ENCODE measurements at regions not wholly inside any gene's neighbourhood (a gene's known extent, or its start where the extent isn't known, plus 50 kb on each side); places are given as distances from the start of the nearest gene placed in this dataset.

- Histone ChIP-seq H3K27me3 (ENCODE audit: control insufficient read depth in 4 of 4, insufficient read depth in 4 of 4, low read length in 3 of 4) (no peaks in the 10 kb centered on the region), H3K36me3 (ENCODE audit: control insufficient read depth in 4 of 4, insufficient read depth in 3 of 4, low read depth in 1 of 4, low read length in 3 of 4) (no peaks in the 10 kb centered on the region), H3K4me1 (ENCODE audit: control insufficient read depth in 4 of 4, insufficient read depth in 4 of 4, low read length in 3 of 4) (no peaks in the 10 kb centered on the region), H3K4me3 (ENCODE audit: low read depth in 1 of 3, low read length in 3 of 3) (no peak overlapping the region), H3K27ac (ENCODE audit: low read depth in 1 of 2, low read length in 2 of 2) (no peak overlapping the region), H3K9me3 (ENCODE audit: control insufficient read depth in 4 of 4, low read length in 3 of 4) (peaks cover 0 to 2% (median 0%) of the 10 kb centered on the region in 4 donors), H3K9ac (ENCODE audit: low read depth in 1 of 2, low read length in 2 of 2) (no peak overlapping the region)
- TF ChIP-seq SP1 (IDR thresholded peaks at IDR 0.05), result no peak
- DNase-seq (ENCODE audit: low spot score), result no peak
Observed at GRCh38 chr19:31995546-31995945, 349.9 kb upstream of the ZNF507 start.

- Histone ChIP-seq H3K27me3 (ENCODE audit: control insufficient read depth in 4 of 4, insufficient read depth in 4 of 4, low read length in 3 of 4) (peaks cover 0 to 9% (median 1%) of the 10 kb centered on the region in 4 donors), H3K27ac (ENCODE audit: low read depth in 1 of 2, low read length in 2 of 2) (no peak overlapping the region), H3K4me3 (ENCODE audit: low read depth in 1 of 3, low read length in 3 of 3) (no peak overlapping the region), H3K4me1 (ENCODE audit: control insufficient read depth in 4 of 4, insufficient read depth in 4 of 4, low read length in 3 of 4) (no peaks in the 10 kb centered on the region), H3K36me3 (ENCODE audit: control insufficient read depth in 4 of 4, insufficient read depth in 3 of 4, low read depth in 1 of 4, low read length in 3 of 4) (no peaks in the 10 kb centered on the region), H3K9ac (ENCODE audit: low read depth in 1 of 2, low read length in 2 of 2) (no peak overlapping the region), H3K9me3 (ENCODE audit: control insufficient read depth in 4 of 4, low read length in 3 of 4) (no peaks in the 10 kb centered on the region)
- no peak for DNase-seq (ENCODE audit: low spot score)
- TF ChIP-seq HNF4G (IDR thresholded peaks at IDR 0.05) (no peak), SP1 (IDR thresholded peaks at IDR 0.05) (no peak), ZBTB33 (IDR thresholded peaks at IDR 0.05) (no peak), GABPA (IDR thresholded peaks at IDR 0.05 in 1 of 2, conservative IDR thresholded peaks at IDR 0.05 in 1 of 2) (no peak), RXRA (IDR thresholded peaks at IDR 0.05) (no peak), RAD21 (IDR thresholded peaks at IDR 0.05) (no peak), REST (IDR thresholded peaks at IDR 0.05) (no peak), YY1 (IDR thresholded peaks at IDR 0.05) (no peak)
- 87% methylated on average over 12 of the region's 12 CpGs for WGBS
Observed at GRCh38 chr19:32010071-32010470, 335.3 kb upstream of the ZNF507 start.

- Histone ChIP-seq H3K27me3 (ENCODE audit: control insufficient read depth in 4 of 4, insufficient read depth in 4 of 4, low read length in 3 of 4) (peaks cover 0 to 9% (median 2%) of the 10 kb centered on the region in 4 donors), H3K4me1 (ENCODE audit: control insufficient read depth in 4 of 4, insufficient read depth in 4 of 4, low read length in 3 of 4) (no peaks in the 10 kb centered on the region), H3K27ac (ENCODE audit: low read depth in 1 of 2, low read length in 2 of 2) (no peak overlapping the region), H3K9me3 (ENCODE audit: control insufficient read depth in 4 of 4, low read length in 3 of 4) (peaks cover 0 to 2% (median 0%) of the 10 kb centered on the region in 4 donors), H3K36me3 (ENCODE audit: control insufficient read depth in 4 of 4, insufficient read depth in 3 of 4, low read depth in 1 of 4, low read length in 3 of 4) (no peaks in the 10 kb centered on the region), H3K4me3 (ENCODE audit: low read depth in 1 of 3, low read length in 3 of 3) (no peak overlapping the region), H3K9ac (ENCODE audit: low read depth in 1 of 2, low read length in 2 of 2) (no peak overlapping the region)
- peak; percentile 16 for DNase-seq (ENCODE audit: low spot score)
- WGBS, result 29% methylated on average over 6 of the region's 6 CpGs
- no peak for TF ChIP-seq GABPA (IDR thresholded peaks at IDR 0.05 in 1 of 2, conservative IDR thresholded peaks at IDR 0.05 in 1 of 2)
- TF ChIP-seq HNF4A (conservative IDR thresholded peaks at IDR 0.05), result no peak
- no peak for TF ChIP-seq CTCF (IDR thresholded peaks at IDR 0.05; ENCODE audit: low read depth, low read length, missing input control)
- TF ChIP-seq FOXA2 (IDR thresholded peaks at IDR 0.05), result no peak
- TF ChIP-seq SP1 (IDR thresholded peaks at IDR 0.05), result no peak
- TF ChIP-seq YY1 (IDR thresholded peaks at IDR 0.05), result no peak
- no peak for TF ChIP-seq ATF3 (IDR thresholded peaks at IDR 0.05)
- no peak for TF ChIP-seq JUND (IDR thresholded peaks at IDR 0.05)
- TF ChIP-seq RAD21 (IDR thresholded peaks at IDR 0.05), result no peak
- no peak for TF ChIP-seq NR2F2 (IDR thresholded peaks at IDR 0.05)
- TF ChIP-seq EGR1 (IDR thresholded peaks at IDR 0.05; ENCODE audit: low read depth in 2 of 2), result no peak
- TF ChIP-seq HNF4G (IDR thresholded peaks at IDR 0.05), result no peak
- no peak for TF ChIP-seq ZBTB33 (IDR thresholded peaks at IDR 0.05)
- TF ChIP-seq RXRA (IDR thresholded peaks at IDR 0.05), result no peak
- no peak for TF ChIP-seq TAF1 (conservative IDR thresholded peaks at IDR 0.05)
- TF ChIP-seq FOXA1 (IDR thresholded peaks at IDR 0.05), result no peak
- no peak for TF ChIP-seq MAX (IDR thresholded peaks at IDR 0.05)
Observed at GRCh38 chr19:32012206-32012605, 333.2 kb upstream of the ZNF507 start.
